Trophoblast cell (in vitro differentiated cells and primary cell): ENCODE measurements at regions not wholly inside any gene's neighbourhood (a gene's known extent, or its start where the extent isn't known, plus 50 kb on each side); places are given as distances from the start of the nearest gene placed in this dataset.

Experiments used
- DNase-seq, 2 donors: peaks; one replicate each; pipeline ENCODE4 v3.0.0-alpha.2; 2016
- H2AFZ ChIP-seq: 2 replicates; pipeline ENCODE4 v1.6.1; 2013; ENCODE audit warnings: low read length, moderate library complexity, mild to moderate bottlenecking; ENCODE audit not compliant: insufficient read depth, poor library complexity
- H2AK5ac ChIP-seq: 2 replicates; pipeline ENCODE4 v1.6.1; 2013; ENCODE audit warnings: mild to moderate bottlenecking, low read length
- H2BK120ac ChIP-seq: 2 replicates; pipeline ENCODE4 v1.6.1; 2013; ENCODE audit warnings: low read length, mild to moderate bottlenecking, moderate library complexity; ENCODE audit not compliant: insufficient read depth, poor library complexity
- H2BK12ac ChIP-seq: 2 replicates; pipeline ENCODE4 v1.6.1; 2013; ENCODE audit warnings: mild to moderate bottlenecking, low read length, moderate library complexity
- H2BK5ac ChIP-seq: 2 replicates; pipeline ENCODE4 v1.6.1; 2013; ENCODE audit warnings: low read length, low read depth, moderate library complexity, mild to moderate bottlenecking; ENCODE audit not compliant: poor library complexity
- H3K14ac ChIP-seq: 2 replicates; pipeline ENCODE4 v1.6.1; 2013; ENCODE audit warnings: mild to moderate bottlenecking, low read length
- H3K18ac ChIP-seq: 2 replicates; pipeline ENCODE4 v1.6.1; 2013; ENCODE audit warnings: mild to moderate bottlenecking, low read length
- H3K23ac ChIP-seq: 2 replicates; pipeline ENCODE4 v1.6.1; 2013; ENCODE audit warnings: low read length
- H3K27ac ChIP-seq: 2 replicates; pipeline ENCODE4 v1.5.1; 2013; ENCODE audit warnings: low read depth, mild to moderate bottlenecking, inconsistent platforms, low read length, moderate library complexity
- H3K27me3 ChIP-seq: 2 replicates; pipeline ENCODE4 v1.6.1; 2013; ENCODE audit warnings: inconsistent platforms, mild to moderate bottlenecking, low read length, moderate library complexity; ENCODE audit not compliant: insufficient read depth
- H3K36me3 ChIP-seq, 2 experiments: 1 replicate in 1 of 2; 2 replicates in 1 of 2; pipeline ENCODE4 v1.6.1; 2013; ENCODE audit warnings: low read length in 2 of 2, mild to moderate bottlenecking in 2 of 2, moderate library complexity in 1 of 2; ENCODE audit not compliant: insufficient read depth in 2 of 2, control insufficient read depth in 1 of 2
- H3K4ac ChIP-seq: 2 replicates; pipeline ENCODE4 v1.6.1; 2013; ENCODE audit warnings: low read depth, mild to moderate bottlenecking, low read length, moderate library complexity
- H3K4me1 ChIP-seq, 2 experiments: 1 replicate in 1 of 2; 2 replicates in 1 of 2; pipeline ENCODE4 v1.6.1; 2013; ENCODE audit warnings: low read length in 2 of 2, mild to moderate bottlenecking in 2 of 2, moderate library complexity in 1 of 2; ENCODE audit not compliant: insufficient read depth in 2 of 2, control insufficient read depth in 1 of 2
- H3K4me2 ChIP-seq: 2 replicates; pipeline ENCODE4 v1.6.1; 2013; ENCODE audit warnings: inconsistent platforms, mild to moderate bottlenecking, low read length, moderate library complexity
- H3K4me3 ChIP-seq: 2 replicates; pipeline ENCODE4 v1.5.1; 2013; ENCODE audit warnings: mild to moderate bottlenecking, low read depth, low read length, inconsistent platforms
- H3K79me1 ChIP-seq: one replicate; pipeline ENCODE4 v1.6.1; 2013; ENCODE audit warnings: low read length
- H3K79me2 ChIP-seq: 2 replicates; pipeline ENCODE4 v1.6.1; 2013; ENCODE audit warnings: low read length, mild to moderate bottlenecking; ENCODE audit not compliant: control insufficient read depth, insufficient read depth, poor library complexity
- H3K9ac ChIP-seq: 2 replicates; pipeline ENCODE4 v1.6.1; 2013; ENCODE audit warnings: mild to moderate bottlenecking, low read length
- H3K9me3 ChIP-seq: 2 replicates; pipeline ENCODE4 v1.6.1; 2013; ENCODE audit warnings: low read depth, mild to moderate bottlenecking, control low read depth, inconsistent platforms, low read length; ENCODE audit not compliant: insufficient read depth
- H4K12ac ChIP-seq: 2 replicates; pipeline ENCODE4 v1.6.1; 2013; ENCODE audit warnings: low read depth, mild to moderate bottlenecking, low read length, moderate library complexity
- H4K8ac ChIP-seq: 2 replicates; pipeline ENCODE4 v1.6.1; 2013; ENCODE audit warnings: low read depth, mild to moderate bottlenecking, low read length, moderate library complexity
- H4K91ac ChIP-seq: one replicate; pipeline ENCODE4 v1.6.1; 2013; ENCODE audit warnings: low read depth, mild to moderate bottlenecking, low read length, moderate library complexity
- WGBS: extraction: QIAGEN DNeasy Blood & Tissue Kit; methylation state at CpG from one replicate; pipeline ENCODE4 v1.1.7; 2013; ENCODE audit warnings: missing lambda C conversion rate; ENCODE audit not compliant: insufficient read length, insufficient coverage; ENCODE audit errors: extremely low coverage; 5-methylcytosine and 5-hydroxymethylcytosine counted together

DNA sequence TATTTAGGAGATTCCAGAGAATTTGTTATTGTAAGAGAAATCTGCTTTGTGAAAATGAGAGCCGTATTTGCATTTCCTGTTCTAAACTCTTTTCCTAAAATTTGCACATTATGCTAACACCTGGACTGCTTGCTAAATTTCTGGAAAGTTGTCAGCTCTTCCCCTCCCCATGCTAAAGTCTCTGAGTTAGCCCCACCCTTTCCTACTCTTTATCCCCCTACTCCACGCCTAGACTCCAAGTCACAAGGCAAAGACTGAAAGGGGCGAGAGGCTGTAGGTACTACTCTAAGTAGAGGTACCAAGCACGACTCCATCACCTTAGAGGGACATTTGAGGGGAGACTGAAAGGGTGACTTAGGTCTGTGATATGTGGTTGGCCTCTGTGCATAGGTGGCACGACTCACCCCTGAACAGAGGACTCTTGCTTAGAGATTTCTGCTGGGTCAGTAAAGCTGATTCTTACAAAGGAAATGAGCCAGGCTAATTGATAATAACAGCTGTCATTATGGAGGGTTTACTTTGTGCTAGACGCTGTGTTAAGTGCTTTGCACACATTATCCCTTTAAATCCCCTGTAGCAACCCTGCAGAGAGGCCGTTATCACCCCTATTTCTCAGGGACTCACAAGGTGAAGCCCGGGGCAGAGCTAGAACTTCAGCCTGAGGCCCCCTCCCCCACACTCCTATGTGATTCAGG, 373.5 kb downstream of the EN1 start:
- Histone ChIP-seq H4K91ac (no peak overlapping the region), H3K79me2 (no peaks in the 10 kb centered on the region), H2AFZ (no peak overlapping the region), H2BK12ac (no peak overlapping the region), H3K4me1 (no peaks in the 10 kb centered on the region), H4K8ac (no peak overlapping the region), H3K14ac (no peak overlapping the region), H3K27me3 (no peaks in the 10 kb centered on the region), H3K4me2 (no peak overlapping the region), H3K79me1 (no peaks in the 10 kb centered on the region), H2AK5ac (no peak overlapping the region), H3K9me3 (no peaks in the 10 kb centered on the region), H3K36me3 (no peaks in the 10 kb centered on the region), H3K18ac (no peak overlapping the region), H2BK120ac (no peak overlapping the region), H3K4ac (no peak overlapping the region), H4K12ac (no peak overlapping the region), H3K4me3 (no peak overlapping the region), H3K23ac (no peak overlapping the region), H3K9ac (no peak overlapping the region), H2BK5ac (no peak overlapping the region), H3K27ac (no peak overlapping the region)
- no CpG with 5 or more reads among the region's 8 CpGs for WGBS
- no peak for DNase-seq

DNA sequence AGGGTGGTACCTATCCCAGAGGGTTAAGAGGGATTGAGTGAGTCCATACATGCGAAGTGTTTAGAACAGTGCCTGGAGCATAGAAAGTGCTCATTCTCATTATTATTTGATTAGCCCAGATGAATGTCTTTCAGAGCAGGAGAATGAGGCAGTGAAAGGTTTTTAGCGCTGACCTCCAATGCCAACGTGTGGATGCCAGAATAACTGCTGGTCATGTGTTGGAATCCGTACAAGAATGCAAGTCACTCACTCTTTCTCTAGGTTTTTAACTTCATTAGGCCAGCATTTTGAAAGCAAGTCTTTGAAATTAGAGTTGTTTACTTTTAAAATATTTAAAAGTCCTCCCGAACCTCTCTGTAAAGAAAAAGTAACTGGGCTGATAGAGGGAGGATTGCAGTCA, 374.2 kb downstream of the EN1 start:
- Histone ChIP-seq H4K8ac (no peak overlapping the region), H3K4me1 (no peaks in the 10 kb centered on the region), H2BK120ac (no peak overlapping the region), H3K23ac (no peak overlapping the region), H3K27ac (no peak overlapping the region), H2AFZ (no peak overlapping the region), H2BK5ac (no peak overlapping the region), H3K27me3 (no peaks in the 10 kb centered on the region), H3K4ac (no peak overlapping the region), H2BK12ac (no peak overlapping the region), H3K79me2 (no peaks in the 10 kb centered on the region), H3K4me3 (no peak overlapping the region), H3K79me1 (no peaks in the 10 kb centered on the region), H3K18ac (no peak overlapping the region), H3K9me3 (no peaks in the 10 kb centered on the region), H2AK5ac (no peak overlapping the region), H3K9ac (no peak overlapping the region), H3K36me3 (no peaks in the 10 kb centered on the region), H4K91ac (no peak overlapping the region), H4K12ac (no peak overlapping the region), H3K4me2 (no peak overlapping the region), H3K14ac (no peak overlapping the region)
- DNase-seq, result no peak
- no CpG with 5 or more reads among the region's 5 CpGs for WGBS

DNA sequence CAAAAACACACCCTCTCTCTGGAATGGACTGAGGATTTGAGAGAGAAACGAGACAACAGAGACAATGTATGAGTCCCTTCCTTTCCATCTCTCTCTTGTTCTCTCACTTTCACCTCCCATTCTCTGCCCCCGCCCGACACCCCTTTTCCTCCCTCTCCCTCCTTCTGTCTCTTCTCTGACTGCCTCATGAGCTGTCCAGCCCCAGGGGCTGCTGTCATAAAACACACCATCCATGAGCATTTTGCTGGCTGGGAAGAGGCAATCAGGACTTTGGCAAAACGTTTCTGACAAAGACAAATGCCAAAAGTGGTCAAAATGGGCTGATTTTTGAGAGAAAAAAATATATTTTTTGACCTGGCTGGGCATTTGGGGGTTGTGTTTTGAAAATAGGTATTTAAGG, 377.2 kb downstream of the EN1 start:
- WGBS, result no CpG with 5 or more reads among the region's 4 CpGs
- no peak overlapping the region for H4K12ac ChIP-seq
- no peaks in the 10 kb centered on the region for H3K9me3 ChIP-seq
- no peak for DNase-seq
- no peak overlapping the region for H2AK5ac ChIP-seq
- no peaks in the 10 kb centered on the region for H3K27me3 ChIP-seq
- H3K36me3 ChIP-seq, result no peaks in the 10 kb centered on the region
- no peak overlapping the region for H3K4me3 ChIP-seq
- no peak overlapping the region for H3K4ac ChIP-seq
- no peak overlapping the region for H2BK5ac ChIP-seq
- no peaks in the 10 kb centered on the region for H3K79me2 ChIP-seq
- H2BK120ac ChIP-seq, result no peak overlapping the region
- no peak overlapping the region for H3K4me2 ChIP-seq
- H2BK12ac ChIP-seq, result no peak overlapping the region
- no peak overlapping the region for H2AFZ ChIP-seq
- no peak overlapping the region for H4K8ac ChIP-seq
- no peaks in the 10 kb centered on the region for H3K79me1 ChIP-seq
- no peak overlapping the region for H3K9ac ChIP-seq
- no peaks in the 10 kb centered on the region for H3K4me1 ChIP-seq
- H3K27ac ChIP-seq, result no peak overlapping the region
- no peak overlapping the region for H4K91ac ChIP-seq
- no peak overlapping the region for H3K14ac ChIP-seq
- H3K18ac ChIP-seq, result no peak overlapping the region
- H3K23ac ChIP-seq, result no peak overlapping the region

DNA sequence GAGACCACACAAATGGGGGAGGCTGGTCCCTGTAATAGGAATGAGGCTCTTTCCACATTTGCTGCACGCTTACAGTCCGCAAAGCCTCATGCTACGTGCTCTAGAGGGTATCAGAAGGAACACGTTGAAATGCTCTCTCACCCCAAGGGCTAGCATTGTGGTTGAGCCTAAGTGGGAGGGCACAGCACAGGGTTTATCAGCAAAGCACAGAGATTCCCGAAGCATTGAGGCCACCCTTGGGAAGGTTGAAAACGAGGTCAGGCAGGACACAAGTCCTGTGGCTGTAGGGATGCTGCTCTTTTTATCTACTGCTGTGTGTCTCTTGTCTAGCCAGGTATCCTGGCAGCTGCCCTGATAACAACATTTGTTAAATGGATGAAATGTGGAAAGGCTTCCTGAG, 378.3 kb downstream of the EN1 start:
- Histone ChIP-seq H3K27me3 (no peaks in the 10 kb centered on the region), H3K79me1 (no peaks in the 10 kb centered on the region), H3K36me3 (no peaks in the 10 kb centered on the region), H2BK5ac (no peak overlapping the region), H4K8ac (no peak overlapping the region), H3K4me2 (no peak overlapping the region), H2BK120ac (no peak overlapping the region), H3K9ac (no peak overlapping the region), H4K91ac (no peak overlapping the region), H3K79me2 (no peaks in the 10 kb centered on the region), H4K12ac (no peak overlapping the region), H2BK12ac (no peak overlapping the region), H3K9me3 (no peaks in the 10 kb centered on the region), H3K23ac (no peak overlapping the region), H3K14ac (no peak overlapping the region), H2AFZ (no peak overlapping the region), H3K18ac (no peak overlapping the region), H3K27ac (no peak overlapping the region), H3K4me3 (no peak overlapping the region), H3K4ac (no peak overlapping the region), H3K4me1 (no peaks in the 10 kb centered on the region), H2AK5ac (no peak overlapping the region)
- no peak for DNase-seq
- WGBS, result no CpG with 5 or more reads among the region's 6 CpGs
